Parathyroid adenoma (tissue), 2 donors: ENCODE measurements at regions not wholly inside any gene's neighbourhood (a gene's known extent, or its start where the extent isn't known, plus 50 kb on each side); places are given as distances from the start of the nearest gene placed in this dataset.

Experiments
- H2AFZ ChIP-seq: fragments of 300-600 bp; sonication (generic); one replicate; pipeline ENCODE4 v1.7.0; 2017; ENCODE audit warnings: antibody characterized with exemption, mild to moderate bottlenecking
- H3K27ac ChIP-seq: fragments of 300-600 bp; sonication (generic); one replicate; pipeline ENCODE4 v1.7.0; 2017
- H3K27me3 ChIP-seq: fragments of 300-600 bp; sonication (generic); one replicate; pipeline ENCODE4 v1.7.0; 2017; ENCODE audit warnings: low read length; ENCODE audit not compliant: control insufficient read depth, insufficient read depth
- H3K36me3 ChIP-seq: fragments of 300-600 bp; sonication (generic); one replicate; pipeline ENCODE4 v1.7.0; 2017; ENCODE audit warnings: low read length; ENCODE audit not compliant: control insufficient read depth, insufficient read depth
- H3K4me1 ChIP-seq: fragments of 300-600 bp; sonication (generic); one replicate; pipeline ENCODE4 v1.7.0; 2017; ENCODE audit warnings: control low read depth
- H3K4me2 ChIP-seq: fragments of 300-600 bp; sonication (generic); one replicate; pipeline ENCODE4 v1.7.0; 2017; ENCODE audit warnings: low read length
- H3K4me3 ChIP-seq: fragments of 300-600 bp; sonication (generic); one replicate; pipeline ENCODE4 v1.7.0; 2017; ENCODE audit warnings: low read depth, low read length
- H3K79me2 ChIP-seq: fragments of 300-600 bp; sonication (generic); one replicate; pipeline ENCODE4 v1.7.0; 2017; ENCODE audit warnings: control low read depth
- H3K9ac ChIP-seq: fragments of 300-600 bp; sonication (generic); one replicate; pipeline ENCODE4 v1.7.0; 2017; ENCODE audit warnings: mild to moderate bottlenecking
- H3K9me3 ChIP-seq: fragments of 300-600 bp; sonication (generic); one replicate; pipeline ENCODE4 v1.7.0; 2017; ENCODE audit warnings: low read length; ENCODE audit not compliant: control insufficient read depth
- CTCF ChIP-seq: fragments of 300-600 bp; sonication (generic); IDR thresholded peaks from one replicate; pipeline ENCODE4 v1.7.0; 2017; ENCODE audit warnings: antibody characterized with exemption, mild to moderate bottlenecking
- donor health status: primary hyperparathyroidism.

GRCh38 chr22:49255154-49255553 lies 572.5 kb downstream of the BRD1 start:
- H2AFZ ChIP-seq = no peak overlapping the region
- no peak overlapping the region for H3K4me2 ChIP-seq
- TF ChIP-seq CTCF = no peak
- H3K4me1 ChIP-seq = no peaks in the 10 kb centered on the region
- H3K27me3 ChIP-seq = no peaks in the 10 kb centered on the region
- no peak overlapping the region for H3K9ac ChIP-seq
- no peaks in the 10 kb centered on the region for H3K36me3 ChIP-seq
- no peaks in the 10 kb centered on the region for H3K9me3 ChIP-seq
- H3K79me2 ChIP-seq = no peaks in the 10 kb centered on the region
- no peak overlapping the region for H3K4me3 ChIP-seq
- no peak overlapping the region for H3K27ac ChIP-seq

GRCh38 chr22:49253656-49254055 lies 574.0 kb downstream of the BRD1 start:
- Histone ChIP-seq H2AFZ (no peak overlapping the region), H3K4me3 (no peak overlapping the region), H3K27ac (no peak overlapping the region), H3K27me3 (no peaks in the 10 kb centered on the region), H3K4me2 (no peak overlapping the region), H3K36me3 (no peaks in the 10 kb centered on the region), H3K79me2 (no peaks in the 10 kb centered on the region), H3K9ac (no peak overlapping the region), H3K4me1 (no peaks in the 10 kb centered on the region), H3K9me3 (no peaks in the 10 kb centered on the region)
- TF ChIP-seq CTCF = no peak

GRCh38 chr22:49251371-49251770 lies 576.3 kb downstream of the BRD1 start:
- Histone ChIP-seq H3K9ac (no peak overlapping the region), H3K36me3 (no peaks in the 10 kb centered on the region), H3K79me2 (no peaks in the 10 kb centered on the region), H2AFZ (no peak overlapping the region), H3K27me3 (no peaks in the 10 kb centered on the region), H3K9me3 (no peaks in the 10 kb centered on the region), H3K4me1 (no peaks in the 10 kb centered on the region), H3K4me2 (no peak overlapping the region), H3K4me3 (no peak overlapping the region), H3K27ac (no peak overlapping the region)
- TF ChIP-seq CTCF = no peak

- H2AFZ ChIP-seq = no peak overlapping the region
- no peaks in the 10 kb centered on the region for H3K27me3 ChIP-seq
- H3K9me3 ChIP-seq = no peaks in the 10 kb centered on the region
- no peaks in the 10 kb centered on the region for H3K79me2 ChIP-seq
- no peaks in the 10 kb centered on the region for H3K4me1 ChIP-seq
- no peak overlapping the region for H3K9ac ChIP-seq
- no peak overlapping the region for H3K4me3 ChIP-seq
- H3K27ac ChIP-seq = no peak overlapping the region
- no peak for TF ChIP-seq CTCF
- H3K4me2 ChIP-seq = no peak overlapping the region
- no peaks in the 10 kb centered on the region for H3K36me3 ChIP-seq
Measured at GRCh38 chr22:49247194-49247924, 580.3 kb downstream of the BRD1 start.
